ENCODE measurements at regions not wholly inside any gene's neighbourhood (a gene's known extent, or its start where the extent isn't known, plus 50 kb on each side); places are given as distances from the start of the nearest gene placed in this dataset.
"Not testable (repeated sequence)": the region's sequence is repeated elsewhere in the genome, so short reads cannot be mapped to it uniquely, and the experiment has no call there.

DNA sequence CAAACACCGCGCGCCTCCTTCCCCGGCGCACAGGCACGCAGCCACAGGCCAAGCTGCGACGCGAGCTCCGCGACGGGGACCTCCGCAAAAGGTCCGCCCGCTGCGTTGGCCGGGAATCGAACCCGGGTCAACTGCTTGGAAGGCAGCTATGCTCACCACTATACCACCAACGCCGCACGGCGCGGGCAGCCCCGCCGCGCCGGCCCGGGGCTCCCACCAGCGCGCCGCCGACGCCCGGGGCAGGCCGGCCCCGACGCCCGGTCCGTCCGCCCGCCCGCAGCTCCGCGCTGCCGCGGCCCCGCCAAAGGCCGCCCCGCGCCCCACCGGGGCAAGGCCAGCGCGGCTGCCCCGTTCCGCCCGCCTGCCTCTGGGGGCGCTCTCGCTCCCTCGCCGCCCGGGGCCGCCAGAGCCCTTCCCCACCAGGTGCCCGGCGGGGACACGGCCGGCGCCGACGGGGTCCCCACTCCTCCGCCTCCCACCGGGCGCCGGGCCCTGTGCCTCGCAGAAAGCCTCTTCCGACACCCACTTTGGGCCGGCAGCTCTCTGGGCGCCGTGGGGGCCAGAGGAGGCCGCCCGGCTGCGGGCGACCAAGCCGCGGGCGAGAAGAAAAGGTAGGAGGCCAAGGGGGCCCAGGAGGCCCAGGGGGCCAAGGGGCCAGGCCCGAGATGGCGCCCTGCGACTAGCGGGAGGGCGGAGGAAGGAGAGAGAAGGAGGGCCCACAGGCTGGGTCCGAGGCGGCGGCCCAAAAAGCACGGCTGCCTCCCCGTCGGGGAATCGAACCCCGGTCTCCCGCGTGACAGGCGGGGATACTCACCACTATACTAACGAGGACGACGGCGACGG is 50.2 kb upstream of the FCGR2A start:
- DNase-seq; H3K27ac ChIP-seq (ENCODE audit: low read length); H3K9me3 ChIP-seq (ENCODE audit: control insufficient read depth, low read depth, low read length); H3K4me1 ChIP-seq (ENCODE audit: control insufficient read depth, insufficient read depth, low read length); H3K36me3 ChIP-seq (ENCODE audit: control insufficient read depth, insufficient read depth, low read length); H3K27me3 ChIP-seq (ENCODE audit: control insufficient read depth, insufficient read depth, low read length); H3K4me3 ChIP-seq (ENCODE audit: low read length): not testable (repeated sequence)
- no CpG with 5 or more reads among the region's 107 CpGs for WGBS (ENCODE audit: insufficient coverage, low lambda C conversion rate)

GRCh38 chr1:161453950-161454864 is 51.0 kb upstream of the FCGR2A start:
- not testable (repeated sequence) for H3K4me1 ChIP-seq (ENCODE audit: control insufficient read depth, insufficient read depth, low read length); H3K4me3 ChIP-seq (ENCODE audit: low read length); H3K36me3 ChIP-seq (ENCODE audit: control insufficient read depth, insufficient read depth, low read length); H3K27ac ChIP-seq (ENCODE audit: low read length); H3K27me3 ChIP-seq (ENCODE audit: control insufficient read depth, insufficient read depth, low read length); DNase-seq; H3K9me3 ChIP-seq (ENCODE audit: control insufficient read depth, low read depth, low read length)
- no CpG with 5 or more reads among the region's 67 CpGs for WGBS (ENCODE audit: insufficient coverage, low lambda C conversion rate)

GRCh38 chr1:161451698-161452348 is 53.4 kb upstream of the FCGR2A start:
- WGBS (ENCODE audit: insufficient coverage, low lambda C conversion rate): no CpG with 5 or more reads among the region's 29 CpGs
- not testable (repeated sequence) for H3K36me3 ChIP-seq (ENCODE audit: control insufficient read depth, insufficient read depth, low read length); H3K27me3 ChIP-seq (ENCODE audit: control insufficient read depth, insufficient read depth, low read length)

DNA sequence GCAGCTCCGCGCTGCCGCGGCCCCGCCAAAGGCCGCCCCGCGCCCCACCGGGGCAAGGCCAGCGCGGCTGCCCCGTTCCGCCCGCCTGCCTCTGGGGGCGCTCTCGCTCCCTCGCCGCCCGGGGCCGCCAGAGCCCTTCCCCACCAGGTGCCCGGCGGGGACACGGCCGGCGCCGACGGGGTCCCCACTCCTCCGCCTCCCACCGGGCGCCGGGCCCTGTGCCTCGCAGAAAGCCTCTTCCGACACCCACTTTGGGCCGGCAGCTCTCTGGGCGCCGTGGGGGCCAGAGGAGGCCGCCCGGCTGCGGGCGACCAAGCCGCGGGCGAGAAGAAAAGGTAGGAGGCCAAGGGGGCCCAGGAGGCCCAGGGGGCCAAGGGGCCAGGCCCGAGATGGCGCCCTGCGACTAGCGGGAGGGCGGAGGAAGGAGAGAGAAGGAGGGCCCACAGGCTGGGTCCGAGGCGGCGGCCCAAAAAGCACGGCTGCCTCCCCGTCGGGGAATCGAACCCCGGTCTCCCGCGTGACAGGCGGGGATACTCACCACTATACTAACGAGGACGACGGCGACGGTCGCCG is 57.4 kb upstream of the FCGR2A start:
- DNase-seq; H3K4me1 ChIP-seq (ENCODE audit: control insufficient read depth, insufficient read depth, low read length); H3K27me3 ChIP-seq (ENCODE audit: control insufficient read depth, insufficient read depth, low read length); H3K27ac ChIP-seq (ENCODE audit: low read length); H3K4me3 ChIP-seq (ENCODE audit: low read length); H3K9me3 ChIP-seq (ENCODE audit: control insufficient read depth, low read depth, low read length); H3K36me3 ChIP-seq (ENCODE audit: control insufficient read depth, insufficient read depth, low read length): not testable (repeated sequence)
- WGBS (ENCODE audit: insufficient coverage, low lambda C conversion rate): no CpG with 5 or more reads among the region's 66 CpGs

More at GRCh38 chr1:161451698-161452348, 53.4 kb upstream of the FCGR2A start:
- H3K4me1 ChIP-seq (ENCODE audit: control insufficient read depth, insufficient read depth, low read length); DNase-seq; H3K27ac ChIP-seq (ENCODE audit: low read length); H3K9me3 ChIP-seq (ENCODE audit: control insufficient read depth, low read depth, low read length); H3K4me3 ChIP-seq (ENCODE audit: low read length): not testable (repeated sequence)

GRCh38 chr1:161447040-161447759 is 58.1 kb upstream of the FCGR2A start:
- WGBS (ENCODE audit: insufficient coverage, low lambda C conversion rate): no CpG with 5 or more reads among the region's 79 CpGs
- H3K4me1 ChIP-seq (ENCODE audit: control insufficient read depth, insufficient read depth, low read length); H3K36me3 ChIP-seq (ENCODE audit: control insufficient read depth, insufficient read depth, low read length); DNase-seq; H3K27ac ChIP-seq (ENCODE audit: low read length); H3K4me3 ChIP-seq (ENCODE audit: low read length); H3K9me3 ChIP-seq (ENCODE audit: control insufficient read depth, low read depth, low read length); H3K27me3 ChIP-seq (ENCODE audit: control insufficient read depth, insufficient read depth, low read length): not testable (repeated sequence)

DNA sequence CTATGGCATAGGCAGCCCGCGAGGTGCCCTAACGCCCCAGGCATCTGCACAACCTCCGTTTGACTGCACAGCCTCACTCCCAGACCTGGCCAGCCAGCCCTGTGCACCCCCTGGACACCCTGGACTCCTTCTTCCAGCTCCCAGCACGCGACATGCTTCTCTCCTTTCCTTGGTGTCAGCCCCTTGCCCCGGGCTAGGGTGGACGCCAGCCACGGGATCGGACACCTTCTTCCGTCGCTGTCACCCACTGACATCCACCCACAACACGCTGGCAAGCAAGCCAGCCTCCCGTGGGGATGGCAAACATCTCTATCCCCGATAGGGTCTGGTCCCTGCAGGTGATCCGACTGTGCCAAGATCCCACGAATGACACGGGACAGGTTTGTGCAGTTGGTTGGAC is 60.5 kb upstream of the FCGR2A start:
- H3K9me3 ChIP-seq (ENCODE audit: control insufficient read depth, low read depth, low read length); H3K36me3 ChIP-seq (ENCODE audit: control insufficient read depth, insufficient read depth, low read length); DNase-seq; H3K4me1 ChIP-seq (ENCODE audit: control insufficient read depth, insufficient read depth, low read length); H3K27ac ChIP-seq (ENCODE audit: low read length); H3K4me3 ChIP-seq (ENCODE audit: low read length): not testable (repeated sequence)
- 87% methylated on average over 6 of the region's 18 CpGs for WGBS (ENCODE audit: insufficient coverage, low lambda C conversion rate)
- H3K27me3 ChIP-seq (ENCODE audit: control insufficient read depth, insufficient read depth, low read length): peaks cover 10% of the 10 kb centered on the region

DNA sequence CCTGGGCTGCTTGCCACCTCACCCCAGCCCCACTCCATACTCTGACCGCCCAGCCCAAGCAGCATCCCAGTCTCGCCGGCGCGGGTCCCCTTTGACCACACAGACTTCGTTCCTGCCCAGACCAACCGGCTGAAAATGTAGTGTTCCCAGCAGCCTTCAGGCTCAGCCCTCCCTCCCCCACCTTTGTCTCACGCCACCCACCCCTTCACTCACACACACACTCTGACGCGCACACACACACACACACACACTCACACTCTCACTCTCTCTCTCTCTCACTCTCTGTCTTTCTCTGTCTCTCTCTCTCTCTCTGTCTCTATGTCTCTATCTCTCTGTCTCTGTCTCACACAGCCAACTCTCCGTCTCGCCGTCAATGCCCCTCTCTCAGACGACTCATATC is 61.0 kb upstream of the FCGR2A start:
- not testable (repeated sequence) for H3K27ac ChIP-seq (ENCODE audit: low read length); H3K4me1 ChIP-seq (ENCODE audit: control insufficient read depth, insufficient read depth, low read length); DNase-seq; H3K36me3 ChIP-seq (ENCODE audit: control insufficient read depth, insufficient read depth, low read length); H3K9me3 ChIP-seq (ENCODE audit: control insufficient read depth, low read depth, low read length); H3K4me3 ChIP-seq (ENCODE audit: low read length)
- WGBS (ENCODE audit: insufficient coverage, low lambda C conversion rate): no CpG with 5 or more reads among the region's 14 CpGs
- peaks cover 15% of the 10 kb centered on the region for H3K27me3 ChIP-seq (ENCODE audit: control insufficient read depth, insufficient read depth, low read length)

DNA sequence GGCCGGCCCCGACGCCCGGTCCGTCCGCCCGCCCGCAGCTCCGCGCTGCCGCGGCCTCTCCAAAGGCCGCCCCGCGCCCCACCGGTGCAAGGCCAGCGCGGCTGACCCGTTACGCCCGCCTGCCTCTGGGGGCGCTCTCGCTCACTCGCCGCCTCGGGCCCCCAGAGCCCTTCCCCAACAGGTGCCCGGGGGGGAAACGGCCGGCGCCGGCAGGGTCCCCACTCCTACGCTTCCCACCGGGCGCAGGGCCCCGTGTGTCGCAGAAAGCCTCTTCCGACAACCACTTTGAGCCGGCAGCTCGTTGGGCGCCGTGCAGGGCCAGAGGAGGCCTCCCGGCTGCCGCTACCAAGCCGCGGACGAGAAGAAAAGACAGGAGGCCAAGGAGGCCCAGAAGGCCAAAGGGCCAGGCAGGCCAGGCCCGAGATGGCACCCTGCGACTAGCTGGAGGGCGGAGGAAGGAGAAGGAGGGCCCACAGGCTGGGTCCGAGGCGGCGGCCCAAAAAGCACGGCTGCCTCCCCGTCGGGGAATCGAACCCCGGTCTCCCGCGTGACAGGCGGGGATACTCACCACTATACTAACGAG is 64.9 kb upstream of the FCGR2A start:
- Histone ChIP-seq H3K36me3 (ENCODE audit: control insufficient read depth, insufficient read depth, low read length) (no peaks in the 10 kb centered on the region), H3K27ac (ENCODE audit: low read length) (no peak overlapping the region), H3K27me3 (ENCODE audit: control insufficient read depth, insufficient read depth, low read length) (peaks cover 41% of the 10 kb centered on the region), H3K4me1 (ENCODE audit: control insufficient read depth, insufficient read depth, low read length) (peaks cover 7% of the 10 kb centered on the region), H3K4me3 (ENCODE audit: low read length) (peak overlapping the region; percentile 83), H3K9me3 (ENCODE audit: control insufficient read depth, low read depth, low read length) (peaks cover 6% of the 10 kb centered on the region)
- DNase-seq: peak; percentile 59 to 78
- WGBS (ENCODE audit: insufficient coverage, low lambda C conversion rate): no CpG with 5 or more reads among the region's 61 CpGs

DNA sequence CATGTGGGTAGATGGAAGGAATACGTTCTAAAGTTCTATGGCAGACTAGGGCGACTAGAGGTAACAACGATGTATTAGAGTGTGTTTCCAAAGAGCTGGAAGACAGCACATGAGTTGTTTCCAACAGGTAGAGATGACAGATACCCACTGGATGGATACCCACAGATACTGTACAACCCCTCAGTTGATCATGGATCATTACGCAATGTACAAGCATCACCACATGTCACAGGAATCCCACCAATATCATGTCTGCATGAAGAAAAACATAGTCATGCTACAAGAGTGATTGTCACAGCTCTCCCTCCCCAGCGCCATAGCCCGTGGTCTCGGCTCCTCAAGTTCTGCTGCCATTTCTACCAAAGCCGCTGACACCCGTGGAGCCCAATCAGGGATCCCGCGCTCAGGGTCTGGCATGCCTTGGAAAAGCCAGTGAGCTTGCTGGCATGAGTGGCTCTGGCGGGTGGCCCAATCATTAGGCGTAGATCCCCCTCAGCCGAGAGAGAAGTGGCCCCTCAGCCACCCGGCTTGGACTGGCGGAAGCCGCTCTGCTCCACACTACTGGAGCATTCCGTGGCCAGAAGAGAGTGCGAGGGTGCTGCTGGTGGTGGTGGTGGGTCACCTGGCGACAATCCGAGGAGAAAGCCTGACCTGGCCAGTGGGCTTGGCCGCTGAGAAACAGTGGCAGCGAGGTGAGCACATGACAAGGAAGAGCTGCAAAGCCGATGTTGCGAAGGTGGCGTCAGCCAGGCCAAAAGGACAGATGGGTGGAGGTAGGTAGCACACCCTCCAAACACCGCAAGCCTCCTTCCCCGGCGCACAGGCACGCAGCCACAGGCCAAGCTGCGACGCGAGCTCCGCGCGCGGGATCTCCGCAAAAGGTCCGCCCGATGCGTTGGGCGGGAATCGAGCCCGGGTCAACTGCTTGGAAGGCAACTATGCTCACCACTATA is 65.7 kb upstream of the FCGR2A start:
- Histone ChIP-seq H3K4me1 (ENCODE audit: control insufficient read depth, insufficient read depth, low read length) (peaks cover 7% of the 10 kb centered on the region), H3K27ac (ENCODE audit: low read length) (no peak overlapping the region), H3K4me3 (ENCODE audit: low read length) (peak overlapping the region; percentile 46), H3K27me3 (ENCODE audit: control insufficient read depth, insufficient read depth, low read length) (peaks cover 38% of the 10 kb centered on the region), H3K9me3 (ENCODE audit: control insufficient read depth, low read depth, low read length) (peaks cover 6% of the 10 kb centered on the region), H3K36me3 (ENCODE audit: control insufficient read depth, insufficient read depth, low read length) (no peaks in the 10 kb centered on the region)
- peak; percentile 24 to 78 for DNase-seq
- WGBS (ENCODE audit: insufficient coverage, low lambda C conversion rate): 100% methylated on average over 3 of the region's 44 CpGs
